Vagina (tissue), 2 donors: ENCODE measurements at regions not wholly inside any gene's neighbourhood (a gene's known extent, or its start where the extent isn't known, plus 50 kb on each side); places are given as distances from the start of the nearest gene placed in this dataset.

ENCODE experiments used
- DNase-seq, 2 donors: peaks; one replicate each; pipeline ENCODE4 v3.0.0-alpha.2; 2017; ENCODE audit errors: extremely low spot score in 2 of 2
- H3K27ac ChIP-seq: fragments of 200-600 bp; sonication (generic); one replicate; pipeline ENCODE4 v1.5.1; 2019
- H3K27me3 ChIP-seq: fragments of 200-600 bp; sonication (generic); one replicate; pipeline ENCODE4 v1.5.1; 2019
- H3K36me3 ChIP-seq, 2 donors: fragments of 200-600 bp; sonication (generic); one replicate each; pipeline ENCODE4 v1.5.1; 2017 to 2019
- H3K4me1 ChIP-seq: fragments of 200-600 bp; sonication (generic); one replicate; pipeline ENCODE4 v1.5.1; 2019
- H3K4me3 ChIP-seq, 2 donors: fragments of 200-600 bp; sonication (generic); 1 replicate in 1 of 2; 2 replicates in 1 of 2; pipeline ENCODE4 v1.5.1; 2016 to 2019
- H3K9me3 ChIP-seq: fragments of 200-600 bp; sonication (generic); one replicate; pipeline ENCODE4 v1.5.1; 2019
- POLR2A ChIP-seq, 2 donors: fragments of 450-650 bp; IDR thresholded peaks; one replicate each; pipeline ENCODE4 v1.6.1; 2017; ENCODE audit warnings: antibody characterized with exemption in 2 of 2, mild to moderate bottlenecking in 2 of 2, moderate library complexity in 2 of 2
- POLR2AphosphoS5 ChIP-seq, 2 donors: sonication (generic); formaldehyde crosslinking; IDR thresholded peaks; one replicate each; pipeline ENCODE4 v1.9.0; 2017; ENCODE audit warnings: antibody characterized with exemption in 2 of 2, mild to moderate bottlenecking in 2 of 2, low read depth in 1 of 2; ENCODE audit not compliant: insufficient read depth in 1 of 2
- intact Hi-C: fragments of 100-400 bp; cut with DNase I; formaldehyde crosslinking; loops from one replicate; pipeline ENCODE4 v1.15.1; 2023
- TF ChIP-seq, protein P1 (sequence below), 3 experiments: fragments of 450-650 bp in 2 of 3; fragments of 200-600 bp in 1 of 3; sonication (generic) in 1 of 3; IDR thresholded peaks; one replicate each; pipeline ENCODE4 v1.5.1; 2017 to 2019; ENCODE audit warnings: antibody characterized with exemption in 3 of 3, mild to moderate bottlenecking in 2 of 3, moderate library complexity in 2 of 3

DNA sequence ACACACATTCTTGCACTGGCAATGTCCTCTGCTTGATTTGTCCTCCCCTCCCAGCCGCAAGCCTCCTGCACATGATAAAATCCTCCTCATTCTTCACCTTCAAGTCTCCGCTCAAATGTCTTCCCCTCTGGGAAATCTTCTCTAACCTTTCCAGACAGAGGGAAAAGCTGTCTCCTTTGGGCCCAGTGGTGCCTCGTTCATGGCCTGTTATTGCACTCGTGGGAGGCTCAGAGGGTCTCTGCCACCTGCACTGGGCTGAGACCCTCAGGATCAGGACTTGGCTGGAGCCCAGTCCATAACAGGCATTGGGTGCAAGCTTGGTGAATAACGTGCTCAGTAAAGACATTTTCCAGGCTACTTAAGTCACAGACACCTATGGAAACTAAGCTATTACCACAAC lies 68.6 kb downstream of the PTGR3 start:
- H3K27ac ChIP-seq, result no peak overlapping the region
- no peak for DNase-seq

DNA sequence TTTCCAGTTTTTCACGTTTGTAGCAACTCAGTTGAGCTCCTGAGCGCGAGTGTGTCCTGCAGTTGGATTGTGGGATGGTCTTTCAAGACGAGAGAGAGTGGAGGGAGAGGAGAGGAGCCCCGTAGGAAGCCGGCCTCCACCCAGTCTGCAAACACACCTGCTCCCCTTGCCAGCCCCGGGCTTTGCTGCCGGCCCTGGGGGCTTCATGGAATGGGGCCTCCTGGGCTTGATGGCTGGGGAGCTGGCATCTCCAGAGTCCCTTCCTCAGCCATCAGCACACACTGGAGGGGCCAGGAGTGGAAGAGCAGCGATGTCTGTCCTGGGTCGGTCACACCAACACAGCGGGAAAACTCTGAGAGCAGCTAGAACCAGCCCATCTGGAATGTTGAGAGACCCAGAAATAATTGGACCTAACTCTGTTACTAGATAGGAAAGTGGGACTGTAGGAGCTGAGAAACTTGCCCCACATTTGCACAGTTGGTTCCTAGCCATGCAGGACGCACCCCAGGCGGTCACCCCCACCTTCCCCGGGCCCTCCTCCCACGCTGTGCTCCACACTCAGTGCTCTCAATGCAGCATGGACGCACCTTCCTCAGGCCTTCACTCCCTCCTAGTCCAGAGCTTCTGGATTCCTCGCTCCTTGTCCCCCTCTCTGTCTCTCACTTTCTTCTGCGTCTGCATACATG lies 69.6 kb downstream of the PTGR3 start:
- Histone ChIP-seq H3K9me3 (no peaks in the 10 kb centered on the region), H3K4me1 (no peaks in the 10 kb centered on the region), H3K4me3 (no peak overlapping the region), H3K27ac (no peak overlapping the region), H3K27me3 (no peaks in the 10 kb centered on the region), H3K36me3 (no peaks in the 10 kb centered on the region)
- DNase-seq, result no peak
- no peak for TF ChIP-seq POLR2AphosphoS5 (IDR thresholded peaks at IDR 0.05; ENCODE audit: insufficient read depth in 1 of 2, low read depth in 1 of 2)
- TF ChIP-seq, protein P1, sequence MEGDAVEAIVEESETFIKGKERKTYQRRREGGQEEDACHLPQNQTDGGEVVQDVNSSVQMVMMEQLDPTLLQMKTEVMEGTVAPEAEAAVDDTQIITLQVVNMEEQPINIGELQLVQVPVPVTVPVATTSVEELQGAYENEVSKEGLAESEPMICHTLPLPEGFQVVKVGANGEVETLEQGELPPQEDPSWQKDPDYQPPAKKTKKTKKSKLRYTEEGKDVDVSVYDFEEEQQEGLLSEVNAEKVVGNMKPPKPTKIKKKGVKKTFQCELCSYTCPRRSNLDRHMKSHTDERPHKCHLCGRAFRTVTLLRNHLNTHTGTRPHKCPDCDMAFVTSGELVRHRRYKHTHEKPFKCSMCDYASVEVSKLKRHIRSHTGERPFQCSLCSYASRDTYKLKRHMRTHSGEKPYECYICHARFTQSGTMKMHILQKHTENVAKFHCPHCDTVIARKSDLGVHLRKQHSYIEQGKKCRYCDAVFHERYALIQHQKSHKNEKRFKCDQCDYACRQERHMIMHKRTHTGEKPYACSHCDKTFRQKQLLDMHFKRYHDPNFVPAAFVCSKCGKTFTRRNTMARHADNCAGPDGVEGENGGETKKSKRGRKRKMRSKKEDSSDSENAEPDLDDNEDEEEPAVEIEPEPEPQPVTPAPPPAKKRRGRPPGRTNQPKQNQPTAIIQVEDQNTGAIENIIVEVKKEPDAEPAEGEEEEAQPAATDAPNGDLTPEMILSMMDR (IDR thresholded peaks at IDR 0.05), result no peak
- TF ChIP-seq POLR2A (IDR thresholded peaks at IDR 0.05), result no peak
- intact Hi-C loops, result no loop called here

More for the DNA sequence above, 68.6 kb downstream of the PTGR3 start:
- Histone ChIP-seq H3K36me3 (no peaks in the 10 kb centered on the region), H3K4me1 (no peaks in the 10 kb centered on the region), H3K9me3 (no peaks in the 10 kb centered on the region), H3K27me3 (no peaks in the 10 kb centered on the region), H3K4me3 (no peak overlapping the region)
- intact Hi-C loops, result no loop called here
- TF ChIP-seq, protein P1 (IDR thresholded peaks at IDR 0.05), result no peak
- no peak for TF ChIP-seq POLR2A (IDR thresholded peaks at IDR 0.05)
- TF ChIP-seq POLR2AphosphoS5 (IDR thresholded peaks at IDR 0.05; ENCODE audit: insufficient read depth in 1 of 2, low read depth in 1 of 2), result no peak

DNA sequence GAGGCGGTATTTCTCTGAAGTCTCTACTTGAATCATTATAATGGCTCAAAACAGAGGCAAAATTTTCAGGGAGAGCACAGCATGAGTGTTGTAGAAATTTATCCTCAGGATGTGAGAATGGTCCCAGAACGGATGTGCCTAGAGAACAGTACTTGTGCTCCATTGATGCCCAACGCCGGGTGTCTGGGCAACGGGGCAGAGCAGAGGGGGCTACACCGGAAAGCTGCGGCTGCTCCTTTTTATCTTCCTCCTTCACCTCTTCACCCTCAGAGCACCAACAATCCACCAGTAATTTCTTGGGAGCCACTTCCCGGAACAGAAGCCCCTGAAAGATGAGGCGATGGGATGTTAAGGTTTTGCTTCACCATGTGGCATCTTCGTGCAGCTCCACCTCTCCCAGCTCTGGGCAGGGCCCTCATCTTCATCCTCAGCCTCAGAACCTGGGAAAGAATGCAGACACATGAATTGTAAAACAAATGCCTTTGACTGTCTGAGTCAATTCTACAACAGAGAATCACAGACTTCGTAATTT lies 71.5 kb downstream of the PTGR3 start:
- Histone ChIP-seq H3K9me3 (no peaks in the 10 kb centered on the region), H3K4me3 (no peak overlapping the region), H3K27me3 (no peaks in the 10 kb centered on the region), H3K4me1 (no peaks in the 10 kb centered on the region), H3K27ac (no peak overlapping the region), H3K36me3 (no peaks in the 10 kb centered on the region)
- TF ChIP-seq POLR2A (IDR thresholded peaks at IDR 0.05) (no peak), POLR2AphosphoS5 (IDR thresholded peaks at IDR 0.05; ENCODE audit: insufficient read depth in 1 of 2, low read depth in 1 of 2) (no peak)
- TF ChIP-seq, protein P1 (IDR thresholded peaks at IDR 0.05), result no peak
- intact Hi-C loops, result no loop called here
- no peak for DNase-seq

DNA sequence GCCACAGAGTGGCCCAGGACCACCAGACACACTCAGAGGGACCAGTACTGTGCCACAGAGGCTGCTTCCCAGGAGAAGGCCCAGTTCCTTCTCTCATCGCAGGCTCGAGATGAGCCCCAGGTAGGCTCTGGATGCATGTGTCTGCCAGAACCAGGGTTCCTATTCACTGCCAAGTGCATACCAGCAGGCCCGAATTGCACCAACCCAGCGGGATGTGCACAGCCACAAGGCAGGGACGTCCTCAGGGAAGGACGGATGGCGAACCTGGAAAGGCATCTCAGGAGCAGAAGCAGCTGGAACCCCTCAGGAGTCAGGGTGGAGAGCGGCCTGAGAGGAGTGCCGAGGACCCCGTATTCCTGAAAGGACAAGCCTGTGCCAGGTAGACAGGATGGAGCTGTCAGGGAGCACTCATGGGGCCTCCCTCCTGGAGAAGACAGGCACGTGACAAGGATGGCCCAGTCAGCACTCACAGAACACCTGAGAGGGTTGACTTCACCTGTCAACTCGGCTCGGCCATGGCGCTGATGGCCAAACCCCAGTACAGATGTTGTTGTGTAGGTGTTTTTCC lies 73.7 kb downstream of the PTGR3 start:
- Histone ChIP-seq H3K4me3 (no peak overlapping the region), H3K27me3 (no peaks in the 10 kb centered on the region), H3K36me3 (no peaks in the 10 kb centered on the region), H3K9me3 (no peaks in the 10 kb centered on the region), H3K27ac (no peak overlapping the region), H3K4me1 (no peaks in the 10 kb centered on the region)
- no peak for DNase-seq
- TF ChIP-seq POLR2A (IDR thresholded peaks at IDR 0.05), result no peak
- no peak for TF ChIP-seq POLR2AphosphoS5 (IDR thresholded peaks at IDR 0.05; ENCODE audit: insufficient read depth in 1 of 2, low read depth in 1 of 2)
- TF ChIP-seq, protein P1 (IDR thresholded peaks at IDR 0.05), result no peak
- intact Hi-C loops, result no loop called here

DNA sequence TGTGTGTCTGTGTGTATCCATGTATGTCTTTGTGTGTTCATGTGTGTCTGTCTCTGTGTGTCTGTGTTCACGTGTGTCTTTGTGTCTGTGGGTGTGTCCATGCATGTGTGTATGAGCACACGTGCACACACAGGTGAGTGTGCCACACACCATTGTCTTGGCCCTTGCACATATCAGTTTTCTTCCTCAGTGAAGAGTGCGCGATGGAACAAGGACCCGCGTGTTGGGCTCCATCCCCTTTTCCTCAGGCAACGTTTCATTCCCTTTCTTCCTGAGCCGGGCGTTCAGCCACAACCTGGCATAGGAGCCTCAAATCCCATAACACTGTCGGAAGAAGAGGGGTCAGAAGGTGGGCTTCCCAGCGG lies 74.3 kb downstream of the PTGR3 start:
- no peaks in the 10 kb centered on the region for H3K4me1 ChIP-seq
- no peaks in the 10 kb centered on the region for H3K27me3 ChIP-seq
- H3K9me3 ChIP-seq, result no peaks in the 10 kb centered on the region
- no peak overlapping the region for H3K27ac ChIP-seq
- peak in 1 of 2 donors; percentile 58 for DNase-seq
- no peak overlapping the region for H3K4me3 ChIP-seq
- H3K36me3 ChIP-seq, result no peaks in the 10 kb centered on the region
- TF ChIP-seq, protein P1 (IDR thresholded peaks at IDR 0.05), result no peak
- TF ChIP-seq POLR2A (IDR thresholded peaks at IDR 0.05) (no peak), POLR2AphosphoS5 (IDR thresholded peaks at IDR 0.05; ENCODE audit: insufficient read depth in 1 of 2, low read depth in 1 of 2) (no peak)
- intact Hi-C loops, result no loop called here
